Caco-2 (cell line): ENCODE measurements at regions not wholly inside any gene's neighbourhood (a gene's known extent, or its start where the extent isn't known, plus 50 kb on each side); places are given as distances from the start of the nearest gene placed in this dataset.
A peak's percentile ranks its signal among the peaks of the same experiment; 100 is the strongest.

Experiments used
- BruUV-seq: library from RNA; stranded (reverse); fragments of 400-500 nt; replicated peaks from 2 replicates; lab custom pipeline; 2021; lab: Mats Ljungman, UMichigan
- CTCF ChIA-PET: fragments of 300-600 bp; sonication (Branson Sonifier 250); formaldehyde crosslinking; loops from one replicate; lab custom pipeline; 2022; ENCODE audit warnings: antibody characterized with exemption; lab: Charles Lee
- POLR2A ChIA-PET: fragments of 300-600 bp; sonication (Branson Sonifier 250); formaldehyde crosslinking; loops from one replicate; lab custom pipeline; 2022; ENCODE audit warnings: antibody characterized with exemption; lab: Charles Lee
- DNase-seq, 2 experiments: peaks; one replicate each; pipeline versions ENCODE4 v3.0.0 to v3.0.0-alpha.2; 2020 to 2022
- H3K27me3 ChIP-seq: replicated peaks from 2 replicates; pipeline ENCODE4 v1.6.0; 2011; ENCODE audit warnings: low read length; ENCODE audit not compliant: control insufficient read depth, insufficient read depth
- H3K36me3 ChIP-seq: 2 replicates; pipeline ENCODE4 v1.5.1; 2011; ENCODE audit warnings: low read length; ENCODE audit not compliant: control insufficient read depth, insufficient read depth
- H3K4me1 ChIP-seq: fragments of 250-450 bp; sonication (Bioruptor Pico); 2 replicates; pipeline ENCODE4 v1.5.1; 2020; ENCODE audit warnings: mild to moderate bottlenecking
- H3K4me3 ChIP-seq: 2 replicates; pipeline ENCODE4 v1.5.1; 2011; ENCODE audit warnings: low read depth, mild to moderate bottlenecking, control low read depth, low read length
- H3K9me3 ChIP-seq: fragments of 250-450 bp; sonication (Bioruptor Pico); 2 replicates; pipeline ENCODE4 v1.5.1; 2020; ENCODE audit warnings: mild to moderate bottlenecking, moderate library complexity
- H3K27ac Mint-ChIP-seq: one replicate; pipeline ENCODE4 v1.8.0; 2022; ENCODE audit warnings: mixed read lengths; ENCODE audit not compliant: unreplicated experiment
- H3K27me3 Mint-ChIP-seq: one replicate; pipeline ENCODE4 v1.8.0; 2022; ENCODE audit warnings: mixed read lengths; ENCODE audit not compliant: insufficient read depth, unreplicated experiment
- H3K36me3 Mint-ChIP-seq: one replicate; pipeline ENCODE4 v1.8.0; 2022; ENCODE audit warnings: mild to moderate bottlenecking, mixed read lengths; ENCODE audit not compliant: insufficient read depth, unreplicated experiment
- H3K4me1 Mint-ChIP-seq: one replicate; pipeline ENCODE4 v1.8.0; 2022; ENCODE audit warnings: low read depth, mixed read lengths; ENCODE audit not compliant: unreplicated experiment
- H3K4me3 Mint-ChIP-seq: one replicate; pipeline ENCODE4 v1.8.0; 2022; ENCODE audit warnings: mild to moderate bottlenecking, moderate library complexity, mixed read lengths; ENCODE audit not compliant: unreplicated experiment
- H3K9me3 Mint-ChIP-seq: one replicate; pipeline ENCODE4 v1.8.0; 2022; ENCODE audit warnings: mixed read lengths; ENCODE audit not compliant: unreplicated experiment
- intact Hi-C: fragments of 100-400 bp; cut with micrococcal nuclease; formaldehyde crosslinking; loops from one replicate; pipeline ENCODE4 v1.10.0; 2022; ENCODE audit not compliant: unreplicated experiment
- TF ChIP-seq, protein P1 (sequence below), 2 experiments: fragments of 200-600 bp in 1 of 2; IDR thresholded peaks; 1 replicate in 1 of 2; 2 replicates in 1 of 2; pipeline versions ENCODE4 v1.5.1 to v1.8.0; 2011 to 2022; ENCODE audit warnings: antibody characterized with exemption in 1 of 2, control low read depth in 1 of 2, inconsistent platforms in 1 of 2, low read depth in 1 of 2, low read length in 1 of 2, mild to moderate bottlenecking in 1 of 2, moderate library complexity in 1 of 2; ENCODE audit not compliant: insufficient read depth in 1 of 2, severe bottlenecking in 1 of 2, unreplicated experiment in 1 of 2

DNA sequence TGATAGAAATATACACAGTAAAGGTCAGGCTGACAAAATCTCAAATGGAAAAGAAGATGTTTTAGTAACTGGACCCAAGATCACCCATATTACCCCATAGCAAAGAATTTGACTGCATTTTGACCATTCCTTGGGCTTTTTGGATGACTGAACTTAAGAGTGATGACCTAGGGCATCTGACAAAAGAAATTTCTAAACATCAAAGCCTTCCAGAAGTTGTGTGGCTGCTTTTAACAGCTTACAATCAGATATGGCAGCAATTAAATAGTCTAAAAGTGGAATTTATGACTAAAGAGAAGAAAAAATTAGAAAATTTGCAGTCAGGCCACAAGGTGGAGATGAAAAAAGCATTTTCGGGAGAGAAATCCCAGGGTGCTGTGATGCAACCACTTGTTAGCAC is 563.0 kb downstream of the RERGL start:
- H3K9me3 ChIP-seq, result no peaks in the 10 kb centered on the region
- no peaks in the 10 kb centered on the region for H3K27me3 ChIP-seq
- no peaks in the 10 kb centered on the region for H3K36me3 ChIP-seq
- Mint-ChIP-seq H3K27ac (no peak overlapping the region), H3K36me3 (no peaks in the 10 kb centered on the region), H3K9me3 (no peaks in the 10 kb centered on the region), H3K4me3 (no peak overlapping the region), H3K4me1 (no peaks in the 10 kb centered on the region), H3K27me3 (no peaks in the 10 kb centered on the region)
- ChIA-PET CTCF (no interaction called here), POLR2A (no interaction called here)
- H3K4me3 ChIP-seq, result no peak overlapping the region
- no peaks in the 10 kb centered on the region for H3K4me1 ChIP-seq
- DNase-seq, result no peak
- BruUV-seq, result no TSS peak
- intact Hi-C loops, result loop anchor here (5.0 kb wide), 2 partner anchors 310 to 400 kb away; no protein-coding TSS in a partner anchor
- TF ChIP-seq, protein P1, sequence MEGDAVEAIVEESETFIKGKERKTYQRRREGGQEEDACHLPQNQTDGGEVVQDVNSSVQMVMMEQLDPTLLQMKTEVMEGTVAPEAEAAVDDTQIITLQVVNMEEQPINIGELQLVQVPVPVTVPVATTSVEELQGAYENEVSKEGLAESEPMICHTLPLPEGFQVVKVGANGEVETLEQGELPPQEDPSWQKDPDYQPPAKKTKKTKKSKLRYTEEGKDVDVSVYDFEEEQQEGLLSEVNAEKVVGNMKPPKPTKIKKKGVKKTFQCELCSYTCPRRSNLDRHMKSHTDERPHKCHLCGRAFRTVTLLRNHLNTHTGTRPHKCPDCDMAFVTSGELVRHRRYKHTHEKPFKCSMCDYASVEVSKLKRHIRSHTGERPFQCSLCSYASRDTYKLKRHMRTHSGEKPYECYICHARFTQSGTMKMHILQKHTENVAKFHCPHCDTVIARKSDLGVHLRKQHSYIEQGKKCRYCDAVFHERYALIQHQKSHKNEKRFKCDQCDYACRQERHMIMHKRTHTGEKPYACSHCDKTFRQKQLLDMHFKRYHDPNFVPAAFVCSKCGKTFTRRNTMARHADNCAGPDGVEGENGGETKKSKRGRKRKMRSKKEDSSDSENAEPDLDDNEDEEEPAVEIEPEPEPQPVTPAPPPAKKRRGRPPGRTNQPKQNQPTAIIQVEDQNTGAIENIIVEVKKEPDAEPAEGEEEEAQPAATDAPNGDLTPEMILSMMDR (IDR thresholded peaks at IDR 0.05; ENCODE audit: insufficient read depth in 1 of 2, low read depth in 1 of 2, low read length in 1 of 2, severe bottlenecking in 1 of 2, unreplicated experiment in 1 of 2), result peak; percentile 13 to 15

DNA sequence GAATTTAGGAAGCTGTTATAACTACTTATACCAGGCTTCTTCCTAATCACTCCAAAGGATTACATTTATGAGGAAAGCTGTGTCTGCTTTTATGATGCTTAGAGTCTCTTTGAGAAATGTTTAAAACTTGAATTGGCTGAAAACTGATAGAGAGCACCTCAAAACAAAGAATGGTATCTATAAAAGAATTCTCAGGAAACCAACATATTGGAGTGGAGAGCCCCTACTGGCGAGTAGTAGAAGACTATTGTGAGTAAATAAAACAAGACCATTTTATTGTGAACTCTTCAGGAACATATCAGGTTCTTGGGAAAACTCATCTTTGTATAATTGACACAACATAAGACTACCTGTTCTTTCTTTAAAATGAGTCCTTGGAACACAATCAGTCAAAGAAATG is 578.6 kb downstream of the RERGL start:
- H3K27me3 Mint-ChIP-seq, result peaks cover 13% of the 10 kb centered on the region
- ChIA-PET POLR2A (no interaction called here), CTCF (no interaction called here)
- Histone ChIP-seq H3K36me3 (no peaks in the 10 kb centered on the region), H3K4me1 (no peaks in the 10 kb centered on the region), H3K27me3 (no peaks in the 10 kb centered on the region), H3K9me3 (no peaks in the 10 kb centered on the region), H3K4me3 (no peak overlapping the region)
- DNase-seq, result no peak
- intact Hi-C loops, result loop anchor here (5.0 kb wide), 2 partner anchors 294 to 569 kb away; no protein-coding TSS in a partner anchor
- H3K4me3 Mint-ChIP-seq, result no peak overlapping the region
- H3K4me1 Mint-ChIP-seq, result no peaks in the 10 kb centered on the region
- no peak overlapping the region for H3K27ac Mint-ChIP-seq
- no peaks in the 10 kb centered on the region for H3K9me3 Mint-ChIP-seq
- no TSS peak for BruUV-seq
- no peaks in the 10 kb centered on the region for H3K36me3 Mint-ChIP-seq
- TF ChIP-seq, protein P1 (IDR thresholded peaks at IDR 0.05; ENCODE audit: insufficient read depth in 1 of 2, low read depth in 1 of 2, low read length in 1 of 2, severe bottlenecking in 1 of 2, unreplicated experiment in 1 of 2), result peak; percentile 30 to 41

DNA sequence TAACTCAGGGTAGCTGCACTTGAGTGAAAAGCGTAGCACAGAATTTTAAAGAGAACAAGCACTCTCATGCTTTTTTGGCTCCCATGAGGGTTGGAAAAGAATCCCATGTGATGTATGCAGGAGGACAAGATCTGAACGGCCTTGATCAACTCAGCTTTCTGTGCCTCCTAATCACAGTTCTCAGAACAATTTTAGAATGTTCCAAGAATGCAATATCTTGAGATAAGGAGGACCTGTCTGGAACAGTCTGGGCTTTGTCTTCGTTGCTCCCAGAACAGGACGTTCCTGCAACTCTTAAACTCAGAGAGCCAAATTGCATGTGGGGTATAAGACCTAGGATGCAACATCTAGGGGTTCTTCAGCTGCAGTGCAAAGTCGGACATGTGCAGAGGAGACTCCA is 582.7 kb downstream of the RERGL start:
- no peaks in the 10 kb centered on the region for H3K4me1 ChIP-seq

More for the DNA sequence above, 582.7 kb downstream of the RERGL start:
- Mint-ChIP-seq H3K36me3 (no peaks in the 10 kb centered on the region), H3K4me3 (no peak overlapping the region), H3K4me1 (no peaks in the 10 kb centered on the region), H3K27ac (no peak overlapping the region), H3K9me3 (no peaks in the 10 kb centered on the region), H3K27me3 (peaks cover 7% of the 10 kb centered on the region)
- no peaks in the 10 kb centered on the region for H3K36me3 ChIP-seq
- no TSS peak for BruUV-seq
- no peak for DNase-seq
- TF ChIP-seq, protein P1 (IDR thresholded peaks at IDR 0.05; ENCODE audit: insufficient read depth in 1 of 2, low read depth in 1 of 2, low read length in 1 of 2, severe bottlenecking in 1 of 2, unreplicated experiment in 1 of 2), result no peak
- ChIA-PET POLR2A (no interaction called here), CTCF (no interaction called here)
- no peaks in the 10 kb centered on the region for H3K9me3 ChIP-seq
- H3K27me3 ChIP-seq, result no peaks in the 10 kb centered on the region
- no peak overlapping the region for H3K4me3 ChIP-seq
- intact Hi-C loops, result no loop called here
